GM23338 (cell line): ENCODE measurements at regions not wholly inside any gene's neighbourhood (a gene's known extent, or its start where the extent isn't known, plus 50 kb on each side); places are given as distances from the start of the nearest gene placed in this dataset.

Experiments used
- ATAC-seq: fragments of 200-7000 bp; cut with Tn5 transposase; 3 replicates; pipeline ENCODE4 v1.9.1; 2020
- DNase-seq: peaks from one replicate; pipeline ENCODE4 v3.0.0-alpha.2; 2015; ENCODE audit warnings: low spot score
- H2AFZ ChIP-seq: fragments of 200-600 bp; sonication (generic); 2 replicates; pipeline ENCODE4 v1.8.0; 2016; ENCODE audit warnings: antibody characterized with exemption, mild to moderate bottlenecking, moderate library complexity
- H3F3A ChIP-seq: fragments of 200-600 bp; sonication (generic); replicated peaks from 2 replicates; pipeline ENCODE4 v1.8.0; 2017; ENCODE audit warnings: antibody characterized with exemption, mixed run types, low read depth
- H3K27ac ChIP-seq: fragments of 200-600 bp; sonication (generic); 2 replicates; pipeline ENCODE4 v1.6.1; 2016; ENCODE audit warnings: low read depth
- H3K27me3 ChIP-seq: fragments of 200-600 bp; sonication (generic); 2 replicates; pipeline ENCODE4 v1.8.0; 2016; ENCODE audit warnings: mild to moderate bottlenecking, mixed run types, moderate library complexity; ENCODE audit not compliant: insufficient read depth
- H3K36me3 ChIP-seq: fragments of 200-600 bp; sonication (generic); 2 replicates; pipeline ENCODE4 v1.8.0; 2016; ENCODE audit warnings: mild to moderate bottlenecking; ENCODE audit not compliant: insufficient read depth
- H3K4me1 ChIP-seq: fragments of 200-600 bp; sonication (generic); 2 replicates; pipeline ENCODE4 v1.8.0; 2016; ENCODE audit warnings: mild to moderate bottlenecking, moderate library complexity; ENCODE audit not compliant: insufficient read depth
- H3K4me2 ChIP-seq: fragments of 200-600 bp; sonication (generic); 2 replicates; pipeline ENCODE4 v1.7.1; 2017; ENCODE audit warnings: mixed run types
- H3K4me3 ChIP-seq: fragments of 200-600 bp; sonication (generic); 2 replicates; pipeline ENCODE4 v1.6.1; 2016; ENCODE audit warnings: mixed run types
- H3K79me2 ChIP-seq: fragments of 200-600 bp; sonication (generic); replicated peaks from 2 replicates; pipeline ENCODE4 v1.8.0; 2017; ENCODE audit warnings: mild to moderate bottlenecking; ENCODE audit not compliant: insufficient read depth
- H3K9me2 ChIP-seq: fragments of 200-600 bp; sonication (generic); 2 replicates; pipeline ENCODE4 v1.8.0; 2017; ENCODE audit not compliant: insufficient read depth
- H4K20me1 ChIP-seq: fragments of 200-600 bp; sonication (generic); replicated peaks from 2 replicates; pipeline ENCODE4 v1.8.0; 2017; ENCODE audit warnings: mild to moderate bottlenecking; ENCODE audit not compliant: insufficient read depth
- H3K27ac Mint-ChIP-seq: 2 replicates; pipeline ENCODE4 v1.8.0; 2020; ENCODE audit warnings: inconsistent platforms, mild to moderate bottlenecking, moderate library complexity, mixed read lengths
- H3K27me3 Mint-ChIP-seq: 3 replicates; pipeline ENCODE4 v1.8.0; 2022; ENCODE audit warnings: low read depth, mild to moderate bottlenecking, moderate library complexity, mixed read lengths, inconsistent platforms; ENCODE audit not compliant: insufficient read depth, poor library complexity
- H3K36me3 Mint-ChIP-seq: 3 replicates; pipeline ENCODE4 v1.8.0; 2021; ENCODE audit warnings: low read depth, mild to moderate bottlenecking, inconsistent platforms, moderate library complexity, mixed read lengths
- H3K4me1 Mint-ChIP-seq: 3 replicates; pipeline ENCODE4 v1.8.0; 2020; ENCODE audit warnings: mild to moderate bottlenecking, inconsistent platforms, mixed read lengths
- H3K4me3 Mint-ChIP-seq: 3 replicates; pipeline ENCODE4 v1.8.0; 2021; ENCODE audit warnings: moderate library complexity, mild to moderate bottlenecking, inconsistent platforms, mixed read lengths
- H3K9me3 Mint-ChIP-seq: 3 replicates; pipeline ENCODE4 v1.8.0; 2020; ENCODE audit warnings: moderate library complexity, mild to moderate bottlenecking, inconsistent platforms, mixed read lengths
- CREB1 ChIP-seq: fragments of 250-450 bp; sonication (Bioruptor Pico); IDR thresholded peaks from 2 replicates; pipeline ENCODE4 v1.5.0; 2020; ENCODE audit warnings: low read depth, mild to moderate bottlenecking, moderate library complexity
- EZH2 ChIP-seq: fragments of 200-600 bp; sonication (generic); IDR thresholded peaks from one replicate; pipeline ENCODE4 v1.8.0; 2017; ENCODE audit warnings: antibody characterized with exemption, mild to moderate bottlenecking, low read depth; ENCODE audit not compliant: unreplicated experiment
- EZH2phosphoT487 ChIP-seq: fragments of 200-600 bp; sonication (generic); IDR thresholded peaks from one replicate; pipeline ENCODE4 v1.8.1; 2018; ENCODE audit warnings: antibody characterized with exemption; ENCODE audit not compliant: unreplicated experiment
- JUNB ChIP-seq: IDR thresholded peaks from one replicate; pipeline ENCODE4 v1.6.1; 2016; ENCODE audit warnings: antibody characterized with exemption; ENCODE audit not compliant: unreplicated experiment
- NANOG ChIP-seq: IDR thresholded peaks from 2 replicates; pipeline ENCODE4 v1.6.1; 2016; ENCODE audit warnings: antibody characterized with exemption, borderline replicate concordance
- POLR2AphosphoS5 ChIP-seq: IDR thresholded peaks from 2 replicates; pipeline ENCODE4 v1.6.1; 2016; ENCODE audit warnings: antibody characterized with exemption, low read depth
- STAT1 ChIP-seq: IDR thresholded peaks from one replicate; pipeline ENCODE4 v1.6.1; 2016; ENCODE audit warnings: antibody characterized with exemption; ENCODE audit not compliant: unreplicated experiment
- ZNF114 ChIP-seq: fragments of 250-450 bp; sonication (Bioruptor Pico); IDR thresholded peaks from 2 replicates; pipeline ENCODE4 v1.5.0; 2020; ENCODE audit warnings: mild to moderate bottlenecking, moderate library complexity
- ZNF331 ChIP-seq: fragments of 250-450 bp; sonication (Bioruptor Pico); IDR thresholded peaks from 2 replicates; pipeline ENCODE4 v1.5.0; 2020; ENCODE audit warnings: low read depth, mild to moderate bottlenecking, moderate library complexity
- TF ChIP-seq, protein P1 (sequence below), 2 experiments: fragments of 200-600 bp in 1 of 2; sonication (generic) in 1 of 2; conservative IDR thresholded peaks; 2 replicates each; pipeline versions ENCODE4 v1.5.1 to v1.6.1; 2016 to 2017; ENCODE audit warnings: antibody characterized with exemption in 2 of 2, low read depth in 2 of 2, mild to moderate bottlenecking in 2 of 2, moderate library complexity in 1 of 2
- TF ChIP-seq, protein P2 (sequence below): IDR thresholded peaks from 2 replicates; pipeline ENCODE4 v1.6.1; 2016; ENCODE audit warnings: antibody characterized with exemption
- TF ChIP-seq, protein P3 (sequence below): fragments of 250-450 bp; sonication (Bioruptor Pico); IDR thresholded peaks from 2 replicates; pipeline ENCODE4 v1.5.0; 2020; ENCODE audit warnings: mild to moderate bottlenecking, moderate library complexity
- TF ChIP-seq, protein P4 (sequence below): IDR thresholded peaks from one replicate; pipeline ENCODE4 v1.6.1; 2018; ENCODE audit warnings: antibody characterized with exemption; ENCODE audit not compliant: unreplicated experiment

DNA sequence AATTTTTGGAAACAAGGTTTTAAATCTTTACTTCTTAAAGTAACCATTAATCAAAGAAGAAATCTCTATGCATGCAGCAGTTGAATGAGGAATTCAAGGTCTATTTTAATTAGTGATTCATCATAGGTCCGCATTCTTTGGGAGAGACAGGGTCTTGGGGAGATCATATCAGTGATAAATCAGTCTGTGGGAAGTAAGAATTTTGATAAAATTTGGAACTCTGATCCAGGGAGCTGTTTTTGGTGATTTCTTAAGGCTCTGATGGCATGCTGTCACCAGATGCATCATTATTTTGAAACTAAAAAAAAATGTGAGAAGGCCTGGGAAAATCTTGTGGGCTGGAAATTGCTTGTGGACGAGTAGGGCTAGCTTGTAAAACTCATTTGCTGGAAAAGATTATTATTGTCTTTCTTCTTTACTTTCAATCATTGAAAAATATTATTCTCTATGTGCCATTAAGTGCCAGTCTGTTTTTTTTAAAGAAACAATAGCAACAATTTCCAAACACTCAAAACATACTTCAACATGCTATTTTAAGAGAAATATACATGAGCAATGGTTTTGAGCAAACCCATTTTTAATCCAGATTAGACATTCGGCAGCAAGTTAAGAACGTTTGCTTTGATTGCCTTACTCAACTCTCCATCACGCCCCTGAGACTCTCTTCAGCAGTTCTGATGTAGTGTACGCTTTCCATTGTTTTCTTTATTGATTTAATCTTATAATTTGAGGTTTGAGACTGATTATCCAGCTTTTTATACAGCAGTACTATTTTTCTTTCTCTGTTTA is 62.6 kb downstream of the ZBTB18 start:
- Mint-ChIP-seq H3K4me3 (no peak overlapping the region), H3K27me3 (peaks cover 4% of the 10 kb centered on the region), H3K27ac (no peak overlapping the region; the same call in 1 of the 2 replicates), H3K4me1 (peaks cover 13% of the 10 kb centered on the region; the same call in 2 of the 3 replicates), H3K36me3 (no peaks in the 10 kb centered on the region), H3K9me3 (0 out of 3 replicates have a peak, but pooled peaks cover 3% of the 10 kb centered on the region)
- Histone ChIP-seq H3K79me2 (no peaks in the 10 kb centered on the region), H3F3A (no peaks in the 10 kb centered on the region), H3K27me3 (no peaks in the 10 kb centered on the region), H4K20me1 (no peaks in the 10 kb centered on the region), H3K9me2 (peaks cover 3% of the 10 kb centered on the region; the same call in 1 of the 2 replicates), H3K4me1 (peaks cover 7% of the 10 kb centered on the region), H3K36me3 (no peaks in the 10 kb centered on the region), H3K27ac (no peak overlapping the region), H2AFZ (no peak overlapping the region), H3K4me3 (no peak overlapping the region), H3K4me2 (no peak overlapping the region)
- ATAC-seq = no peak
- TF ChIP-seq JUNB (no peak), NANOG (no peak), ZNF114 (CRISPR knock-in tag) (no peak), STAT1 (no peak), CREB1 (CRISPR knock-in tag) (no peak), POLR2AphosphoS5 (no peak), EZH2 (no peak), ZNF331 (CRISPR knock-in tag) (no peak), EZH2phosphoT487 (no peak)
- TF ChIP-seq, protein P1, sequence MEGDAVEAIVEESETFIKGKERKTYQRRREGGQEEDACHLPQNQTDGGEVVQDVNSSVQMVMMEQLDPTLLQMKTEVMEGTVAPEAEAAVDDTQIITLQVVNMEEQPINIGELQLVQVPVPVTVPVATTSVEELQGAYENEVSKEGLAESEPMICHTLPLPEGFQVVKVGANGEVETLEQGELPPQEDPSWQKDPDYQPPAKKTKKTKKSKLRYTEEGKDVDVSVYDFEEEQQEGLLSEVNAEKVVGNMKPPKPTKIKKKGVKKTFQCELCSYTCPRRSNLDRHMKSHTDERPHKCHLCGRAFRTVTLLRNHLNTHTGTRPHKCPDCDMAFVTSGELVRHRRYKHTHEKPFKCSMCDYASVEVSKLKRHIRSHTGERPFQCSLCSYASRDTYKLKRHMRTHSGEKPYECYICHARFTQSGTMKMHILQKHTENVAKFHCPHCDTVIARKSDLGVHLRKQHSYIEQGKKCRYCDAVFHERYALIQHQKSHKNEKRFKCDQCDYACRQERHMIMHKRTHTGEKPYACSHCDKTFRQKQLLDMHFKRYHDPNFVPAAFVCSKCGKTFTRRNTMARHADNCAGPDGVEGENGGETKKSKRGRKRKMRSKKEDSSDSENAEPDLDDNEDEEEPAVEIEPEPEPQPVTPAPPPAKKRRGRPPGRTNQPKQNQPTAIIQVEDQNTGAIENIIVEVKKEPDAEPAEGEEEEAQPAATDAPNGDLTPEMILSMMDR (conservative IDR thresholded peaks at IDR 0.05; ENCODE audit: low read depth in 2 of 2) = no peak
- TF ChIP-seq, protein P2, sequence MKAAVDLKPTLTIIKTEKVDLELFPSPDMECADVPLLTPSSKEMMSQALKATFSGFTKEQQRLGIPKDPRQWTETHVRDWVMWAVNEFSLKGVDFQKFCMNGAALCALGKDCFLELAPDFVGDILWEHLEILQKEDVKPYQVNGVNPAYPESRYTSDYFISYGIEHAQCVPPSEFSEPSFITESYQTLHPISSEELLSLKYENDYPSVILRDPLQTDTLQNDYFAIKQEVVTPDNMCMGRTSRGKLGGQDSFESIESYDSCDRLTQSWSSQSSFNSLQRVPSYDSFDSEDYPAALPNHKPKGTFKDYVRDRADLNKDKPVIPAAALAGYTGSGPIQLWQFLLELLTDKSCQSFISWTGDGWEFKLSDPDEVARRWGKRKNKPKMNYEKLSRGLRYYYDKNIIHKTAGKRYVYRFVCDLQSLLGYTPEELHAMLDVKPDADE = no peak
- TF ChIP-seq, protein P3, sequence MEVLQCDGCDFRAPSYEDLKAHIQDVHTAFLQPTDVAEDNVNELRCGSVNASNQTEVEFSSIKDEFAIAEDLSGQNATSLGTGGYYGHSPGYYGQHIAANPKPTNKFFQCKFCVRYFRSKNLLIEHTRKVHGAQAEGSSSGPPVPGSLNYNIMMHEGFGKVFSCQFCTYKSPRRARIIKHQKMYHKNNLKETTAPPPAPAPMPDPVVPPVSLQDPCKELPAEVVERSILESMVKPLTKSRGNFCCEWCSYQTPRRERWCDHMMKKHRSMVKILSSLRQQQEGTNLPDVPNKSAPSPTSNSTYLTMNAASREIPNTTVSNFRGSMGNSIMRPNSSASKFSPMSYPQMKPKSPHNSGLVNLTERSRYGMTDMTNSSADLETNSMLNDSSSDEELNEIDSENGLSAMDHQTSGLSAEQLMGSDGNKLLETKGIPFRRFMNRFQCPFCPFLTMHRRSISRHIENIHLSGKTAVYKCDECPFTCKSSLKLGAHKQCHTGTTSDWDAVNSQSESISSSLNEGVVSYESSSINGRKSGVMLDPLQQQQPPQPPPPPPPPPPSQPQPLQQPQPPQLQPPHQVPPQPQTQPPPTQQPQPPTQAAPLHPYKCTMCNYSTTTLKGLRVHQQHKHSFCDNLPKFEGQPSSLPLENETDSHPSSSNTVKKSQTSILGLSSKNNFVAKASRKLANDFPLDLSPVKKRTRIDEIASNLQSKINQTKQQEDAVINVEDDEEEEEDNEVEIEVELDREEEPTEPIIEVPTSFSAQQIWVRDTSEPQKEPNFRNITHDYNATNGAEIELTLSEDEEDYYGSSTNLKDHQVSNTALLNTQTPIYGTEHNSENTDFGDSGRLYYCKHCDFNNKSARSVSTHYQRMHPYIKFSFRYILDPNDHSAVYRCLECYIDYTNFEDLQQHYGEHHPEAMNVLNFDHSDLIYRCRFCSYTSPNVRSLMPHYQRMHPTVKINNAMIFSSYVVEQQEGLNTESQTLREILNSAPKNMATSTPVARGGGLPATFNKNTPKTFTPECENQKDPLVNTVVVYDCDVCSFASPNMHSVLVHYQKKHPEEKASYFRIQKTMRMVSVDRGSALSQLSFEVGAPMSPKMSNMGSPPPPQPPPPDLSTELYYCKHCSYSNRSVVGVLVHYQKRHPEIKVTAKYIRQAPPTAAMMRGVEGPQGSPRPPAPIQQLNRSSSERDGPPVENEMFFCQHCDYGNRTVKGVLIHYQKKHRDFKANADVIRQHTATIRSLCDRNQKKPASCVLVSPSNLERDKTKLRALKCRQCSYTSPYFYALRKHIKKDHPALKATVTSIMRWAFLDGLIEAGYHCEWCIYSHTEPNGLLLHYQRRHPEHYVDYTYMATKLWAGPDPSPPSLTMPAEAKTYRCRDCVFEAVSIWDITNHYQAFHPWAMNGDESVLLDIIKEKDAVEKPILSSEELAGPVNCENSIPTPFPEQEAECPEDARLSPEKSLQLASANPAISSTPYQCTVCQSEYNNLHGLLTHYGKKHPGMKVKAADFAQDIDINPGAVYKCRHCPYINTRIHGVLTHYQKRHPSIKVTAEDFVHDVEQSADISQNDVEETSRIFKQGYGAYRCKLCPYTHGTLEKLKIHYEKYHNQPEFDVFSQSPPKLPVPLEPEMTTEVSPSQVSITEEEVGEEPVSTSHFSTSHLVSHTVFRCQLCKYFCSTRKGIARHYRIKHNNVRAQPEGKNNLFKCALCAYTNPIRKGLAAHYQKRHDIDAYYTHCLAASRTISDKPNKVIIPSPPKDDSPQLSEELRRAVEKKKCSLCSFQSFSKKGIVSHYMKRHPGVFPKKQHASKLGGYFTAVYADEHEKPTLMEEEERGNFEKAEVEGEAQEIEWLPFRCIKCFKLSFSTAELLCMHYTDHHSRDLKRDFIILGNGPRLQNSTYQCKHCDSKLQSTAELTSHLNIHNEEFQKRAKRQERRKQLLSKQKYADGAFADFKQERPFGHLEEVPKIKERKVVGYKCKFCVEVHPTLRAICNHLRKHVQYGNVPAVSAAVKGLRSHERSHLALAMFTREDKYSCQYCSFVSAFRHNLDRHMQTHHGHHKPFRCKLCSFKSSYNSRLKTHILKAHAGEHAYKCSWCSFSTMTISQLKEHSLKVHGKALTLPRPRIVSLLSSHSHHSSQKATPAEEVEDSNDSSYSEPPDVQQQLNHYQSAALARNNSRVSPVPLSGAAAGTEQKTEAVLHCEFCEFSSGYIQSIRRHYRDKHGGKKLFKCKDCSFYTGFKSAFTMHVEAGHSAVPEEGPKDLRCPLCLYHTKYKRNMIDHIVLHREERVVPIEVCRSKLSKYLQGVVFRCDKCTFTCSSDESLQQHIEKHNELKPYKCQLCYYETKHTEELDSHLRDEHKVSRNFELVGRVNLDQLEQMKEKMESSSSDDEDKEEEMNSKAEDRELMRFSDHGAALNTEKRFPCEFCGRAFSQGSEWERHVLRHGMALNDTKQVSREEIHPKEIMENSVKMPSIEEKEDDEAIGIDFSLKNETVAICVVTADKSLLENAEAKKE (CRISPR knock-in tag) = no peak
- TF ChIP-seq, protein P4, sequence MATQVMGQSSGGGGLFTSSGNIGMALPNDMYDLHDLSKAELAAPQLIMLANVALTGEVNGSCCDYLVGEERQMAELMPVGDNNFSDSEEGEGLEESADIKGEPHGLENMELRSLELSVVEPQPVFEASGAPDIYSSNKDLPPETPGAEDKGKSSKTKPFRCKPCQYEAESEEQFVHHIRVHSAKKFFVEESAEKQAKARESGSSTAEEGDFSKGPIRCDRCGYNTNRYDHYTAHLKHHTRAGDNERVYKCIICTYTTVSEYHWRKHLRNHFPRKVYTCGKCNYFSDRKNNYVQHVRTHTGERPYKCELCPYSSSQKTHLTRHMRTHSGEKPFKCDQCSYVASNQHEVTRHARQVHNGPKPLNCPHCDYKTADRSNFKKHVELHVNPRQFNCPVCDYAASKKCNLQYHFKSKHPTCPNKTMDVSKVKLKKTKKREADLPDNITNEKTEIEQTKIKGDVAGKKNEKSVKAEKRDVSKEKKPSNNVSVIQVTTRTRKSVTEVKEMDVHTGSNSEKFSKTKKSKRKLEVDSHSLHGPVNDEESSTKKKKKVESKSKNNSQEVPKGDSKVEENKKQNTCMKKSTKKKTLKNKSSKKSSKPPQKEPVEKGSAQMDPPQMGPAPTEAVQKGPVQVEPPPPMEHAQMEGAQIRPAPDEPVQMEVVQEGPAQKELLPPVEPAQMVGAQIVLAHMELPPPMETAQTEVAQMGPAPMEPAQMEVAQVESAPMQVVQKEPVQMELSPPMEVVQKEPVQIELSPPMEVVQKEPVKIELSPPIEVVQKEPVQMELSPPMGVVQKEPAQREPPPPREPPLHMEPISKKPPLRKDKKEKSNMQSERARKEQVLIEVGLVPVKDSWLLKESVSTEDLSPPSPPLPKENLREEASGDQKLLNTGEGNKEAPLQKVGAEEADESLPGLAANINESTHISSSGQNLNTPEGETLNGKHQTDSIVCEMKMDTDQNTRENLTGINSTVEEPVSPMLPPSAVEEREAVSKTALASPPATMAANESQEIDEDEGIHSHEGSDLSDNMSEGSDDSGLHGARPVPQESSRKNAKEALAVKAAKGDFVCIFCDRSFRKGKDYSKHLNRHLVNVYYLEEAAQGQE = no peak
- DNase-seq = no peak
